Mesendoderm (in vitro differentiated cells): ENCODE measurements at regions not wholly inside any gene's neighbourhood (a gene's known extent, or its start where the extent isn't known, plus 50 kb on each side); places are given as distances from the start of the nearest gene placed in this dataset.
"Not testable (repeated sequence)": the region's sequence is repeated elsewhere in the genome, so short reads cannot be mapped to it uniquely, and the experiment has no call there.

Experiments used
- DNase-seq: peaks from one replicate; pipeline ENCODE4 v3.0.0; 2013
- H2AK5ac ChIP-seq: 2 replicates; pipeline ENCODE4 v1.6.1; 2013; ENCODE audit warnings: low read length, inconsistent platforms
- H2BK120ac ChIP-seq: 2 replicates; pipeline ENCODE4 v1.6.1; 2013; ENCODE audit warnings: low read depth, mild to moderate bottlenecking, low read length, moderate library complexity, mixed read lengths
- H2BK15ac ChIP-seq: replicated peaks from 2 replicates; pipeline ENCODE4 v1.6.1; 2013; ENCODE audit warnings: low read depth, mild to moderate bottlenecking, moderate library complexity
- H2BK5ac ChIP-seq: 2 replicates; pipeline ENCODE4 v1.6.1; 2013; ENCODE audit warnings: low read length, inconsistent platforms
- H3K18ac ChIP-seq: 2 replicates; pipeline ENCODE4 v1.6.1; 2013; ENCODE audit warnings: mild to moderate bottlenecking, low read length, mixed read lengths
- H3K23ac ChIP-seq: one replicate; pipeline ENCODE4 v1.6.1; 2013; ENCODE audit warnings: low read length
- H3K27ac ChIP-seq: 2 replicates; pipeline ENCODE4 v1.5.1; 2013; ENCODE audit warnings: low read depth, mild to moderate bottlenecking, inconsistent platforms, low read length, moderate library complexity
- H3K27me3 ChIP-seq: 2 replicates; pipeline ENCODE4 v1.6.1; 2013; ENCODE audit warnings: low read length, control low read depth, mild to moderate bottlenecking, inconsistent platforms; ENCODE audit not compliant: insufficient read depth, poor library complexity
- H3K36me3 ChIP-seq: 2 replicates; pipeline ENCODE4 v1.6.1; 2013; ENCODE audit warnings: low read length, inconsistent platforms; ENCODE audit not compliant: control insufficient read depth, insufficient read depth
- H3K4ac ChIP-seq: one replicate; pipeline ENCODE4 v1.6.1; 2013; ENCODE audit warnings: low read depth, mild to moderate bottlenecking, low read length, moderate library complexity
- H3K4me1 ChIP-seq: 2 replicates; pipeline ENCODE4 v1.6.1; 2013; ENCODE audit warnings: low read depth, low read length, inconsistent platforms; ENCODE audit not compliant: control insufficient read depth
- H3K4me2 ChIP-seq: 2 replicates; pipeline ENCODE4 v1.6.1; 2013; ENCODE audit warnings: low read length
- H3K4me3 ChIP-seq: 2 replicates; pipeline ENCODE4 v1.5.1; 2013; ENCODE audit warnings: mild to moderate bottlenecking, low read length
- H3K56ac ChIP-seq: one replicate; pipeline ENCODE4 v1.6.1; 2013; ENCODE audit warnings: low read length
- H3K79me1 ChIP-seq: 2 replicates; pipeline ENCODE4 v1.6.1; 2013; ENCODE audit warnings: low read length, inconsistent platforms
- H3K79me2 ChIP-seq: 2 replicates; pipeline ENCODE4 v1.6.1; 2013; ENCODE audit warnings: mild to moderate bottlenecking, low read length; ENCODE audit not compliant: control insufficient read depth, insufficient read depth
- H3K9ac ChIP-seq: 2 replicates; pipeline ENCODE4 v1.6.1; 2013; ENCODE audit warnings: low read length, inconsistent platforms
- H4K5ac ChIP-seq: one replicate; pipeline ENCODE4 v1.6.1; 2013; ENCODE audit warnings: low read length
- H4K8ac ChIP-seq: one replicate; pipeline ENCODE4 v1.6.1; 2013; ENCODE audit warnings: low read depth, mild to moderate bottlenecking, control low read depth, low read length, moderate library complexity
- WGBS: extraction: QIAGEN DNeasy Blood & Tissue Kit; methylation state at CpG from one replicate; pipeline ENCODE4 v1.1.7; 2013; ENCODE audit warnings: low lambda C conversion rate, missing lambda C conversion rate; ENCODE audit not compliant: insufficient coverage; ENCODE audit errors: extremely low coverage; 5-methylcytosine and 5-hydroxymethylcytosine counted together

DNA sequence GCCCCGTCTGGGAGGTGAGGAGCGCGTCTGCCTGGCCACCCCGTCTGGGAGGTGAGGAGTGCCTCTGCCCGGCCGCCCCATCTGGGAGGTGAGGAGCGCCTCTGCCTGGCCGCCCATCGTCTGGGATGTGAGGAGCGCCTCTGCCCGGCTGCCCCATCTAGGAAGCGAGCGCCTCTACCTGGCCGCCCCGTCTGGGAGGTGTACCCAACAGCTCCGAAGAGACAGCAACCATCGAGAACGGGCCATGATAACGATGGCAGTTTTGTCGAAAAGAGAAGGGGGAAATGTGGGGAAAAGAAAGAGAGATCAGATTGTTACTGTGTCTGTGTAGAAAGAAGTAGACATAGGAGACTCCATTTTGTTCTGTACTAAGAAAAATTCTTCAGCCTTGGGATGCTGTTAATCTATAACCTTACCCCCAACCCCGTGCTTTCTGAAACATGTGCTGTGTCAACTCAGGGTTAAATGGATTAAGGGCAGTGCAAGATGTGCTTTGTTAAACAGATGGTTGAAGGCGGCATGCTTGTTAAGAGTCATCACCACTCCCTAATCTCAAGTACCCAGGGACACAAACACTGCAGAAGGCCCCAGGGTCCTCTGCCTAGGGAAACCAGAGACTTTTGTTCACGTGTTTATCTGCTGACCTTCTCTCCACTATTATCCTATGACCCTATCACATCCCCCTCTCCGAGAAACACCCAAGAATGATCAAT is 137.0 kb upstream of the PALMD start:
- not testable (repeated sequence) for H2BK15ac ChIP-seq, H3K9ac ChIP-seq, H2AK5ac ChIP-seq, H3K79me1 ChIP-seq, H2BK120ac ChIP-seq, H3K4me1 ChIP-seq, H3K4me3 ChIP-seq, H3K4me2 ChIP-seq, H3K36me3 ChIP-seq, H3K4ac ChIP-seq, H4K5ac ChIP-seq, H2BK5ac ChIP-seq, H3K18ac ChIP-seq, H3K79me2 ChIP-seq, H3K56ac ChIP-seq, H4K8ac ChIP-seq, H3K27ac ChIP-seq, H3K27me3 ChIP-seq, H3K23ac ChIP-seq, DNase-seq
- WGBS = no CpG with 5 or more reads among the region's 24 CpGs

DNA sequence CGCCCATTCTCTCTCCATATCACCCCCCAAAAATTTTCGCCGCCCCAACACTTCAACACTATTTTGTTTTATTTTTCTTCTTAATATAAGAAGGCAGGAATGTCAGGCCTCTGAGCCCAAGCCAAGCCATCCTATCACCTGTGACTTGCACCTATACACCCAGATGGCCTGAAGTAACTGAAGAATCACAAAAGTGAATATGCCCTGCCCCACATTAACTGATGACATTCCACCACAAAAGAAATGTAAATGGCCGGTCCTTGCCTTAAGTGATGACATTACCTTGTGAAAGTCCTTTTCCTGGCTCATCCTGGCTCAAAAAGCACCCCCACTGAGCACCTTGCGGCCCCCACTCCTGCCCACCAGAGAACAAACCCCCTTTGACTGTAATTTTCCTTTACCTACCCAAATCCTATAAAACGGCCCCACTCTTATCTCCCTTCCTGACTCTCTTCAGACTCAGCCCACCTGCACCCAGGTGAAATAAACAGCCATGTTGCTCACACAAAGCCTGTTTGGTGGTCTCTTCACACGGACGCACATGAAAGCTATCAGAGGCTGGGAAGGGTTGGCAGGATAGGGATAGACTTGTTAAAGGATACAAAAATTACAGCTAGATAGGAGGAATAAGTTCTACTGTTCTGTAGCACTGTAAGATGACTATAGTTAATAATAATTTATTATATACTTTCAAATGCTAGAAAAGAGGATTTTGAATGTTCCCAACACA is 130.9 kb upstream of the PALMD start:
- not testable (repeated sequence) for H3K4me3 ChIP-seq, H2AK5ac ChIP-seq, H3K4ac ChIP-seq, H3K56ac ChIP-seq, H2BK15ac ChIP-seq, H3K27me3 ChIP-seq, H3K4me2 ChIP-seq, H2BK5ac ChIP-seq, H3K79me1 ChIP-seq, H4K8ac ChIP-seq, H3K4me1 ChIP-seq, DNase-seq, H2BK120ac ChIP-seq, H3K79me2 ChIP-seq, H3K36me3 ChIP-seq, H3K9ac ChIP-seq, H3K27ac ChIP-seq, H3K23ac ChIP-seq, H3K18ac ChIP-seq, H4K5ac ChIP-seq
- WGBS = no CpG with 5 or more reads among the region's 8 CpGs

DNA sequence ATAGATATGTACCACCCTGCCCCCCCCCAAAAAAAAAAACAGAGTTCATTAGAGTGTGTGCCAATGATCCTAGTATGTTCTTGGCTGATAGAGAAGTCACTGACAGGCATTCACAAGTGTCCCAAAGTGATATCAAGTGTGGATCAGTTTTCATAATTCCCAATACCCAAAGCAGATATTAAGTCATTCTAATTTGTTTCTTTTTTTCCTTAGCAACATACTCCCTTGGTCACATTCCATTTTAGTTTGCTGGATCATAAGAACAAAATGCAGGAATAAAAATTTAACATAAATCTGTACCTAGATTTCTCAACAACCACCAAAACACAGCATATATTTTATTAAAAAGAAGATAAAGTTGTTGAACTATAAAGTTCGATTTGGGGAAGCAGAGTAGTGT is 129.8 kb upstream of the PALMD start:
- H3K9ac ChIP-seq = no peak overlapping the region
- H3K4me2 ChIP-seq = no peak overlapping the region
- H2AK5ac ChIP-seq = no peak overlapping the region
- no peak overlapping the region for H2BK120ac ChIP-seq
- H3K4ac ChIP-seq = no peak overlapping the region
- no peak overlapping the region for H3K56ac ChIP-seq
- H3K27ac ChIP-seq = no peak overlapping the region
- H2BK15ac ChIP-seq = no peak overlapping the region
- H4K5ac ChIP-seq = no peak overlapping the region
- H3K79me1 ChIP-seq = no peaks in the 10 kb centered on the region
- H3K36me3 ChIP-seq = no peaks in the 10 kb centered on the region
- H2BK5ac ChIP-seq = no peak overlapping the region
- no peak overlapping the region for H4K8ac ChIP-seq
- H3K23ac ChIP-seq = no peak overlapping the region
- H3K4me1 ChIP-seq = no peaks in the 10 kb centered on the region
- WGBS = no CpG with 5 or more reads among the region's 1 CpG
- no peak for DNase-seq
- no peaks in the 10 kb centered on the region for H3K27me3 ChIP-seq
- H3K79me2 ChIP-seq = no peaks in the 10 kb centered on the region
- H3K18ac ChIP-seq = no peak overlapping the region
- no peak overlapping the region for H3K4me3 ChIP-seq

DNA sequence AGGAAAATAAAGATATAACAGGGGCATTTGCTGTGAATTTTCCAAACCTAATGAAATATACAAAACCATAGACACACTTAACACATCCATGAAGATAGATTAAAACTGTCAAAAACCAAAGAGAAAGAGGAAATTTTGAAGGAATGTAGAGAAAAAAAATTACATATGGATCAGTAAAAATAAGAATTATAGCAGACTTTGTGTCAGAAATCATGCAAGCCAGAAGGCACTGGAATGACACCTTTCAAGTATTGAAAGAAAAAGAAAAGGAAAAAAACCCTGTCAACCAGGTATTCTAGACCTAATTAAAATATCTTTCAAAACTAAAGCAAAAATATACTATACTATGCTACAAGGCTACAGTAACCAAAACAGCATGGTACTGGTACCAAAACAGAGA is 125.8 kb upstream of the PALMD start:
- no peaks in the 10 kb centered on the region for H3K27me3 ChIP-seq
- H3K79me2 ChIP-seq = no peaks in the 10 kb centered on the region
- no peak overlapping the region for H3K18ac ChIP-seq
- H3K4me3 ChIP-seq = no peak overlapping the region
- no peak overlapping the region for H3K27ac ChIP-seq
- no peak overlapping the region for H2BK120ac ChIP-seq
- no peak overlapping the region for H2BK5ac ChIP-seq
- no peaks in the 10 kb centered on the region for H3K4me1 ChIP-seq
- no peak overlapping the region for H2AK5ac ChIP-seq
- no peaks in the 10 kb centered on the region for H3K79me1 ChIP-seq
- no peak overlapping the region for H4K5ac ChIP-seq
- H3K9ac ChIP-seq = no peak overlapping the region
- H3K36me3 ChIP-seq = no peaks in the 10 kb centered on the region
- H4K8ac ChIP-seq = no peak overlapping the region
- H2BK15ac ChIP-seq = no peak overlapping the region
- no peak overlapping the region for H3K23ac ChIP-seq
- H3K56ac ChIP-seq = no peak overlapping the region
- DNase-seq = no peak
- no peak overlapping the region for H3K4ac ChIP-seq
- no peak overlapping the region for H3K4me2 ChIP-seq

DNA sequence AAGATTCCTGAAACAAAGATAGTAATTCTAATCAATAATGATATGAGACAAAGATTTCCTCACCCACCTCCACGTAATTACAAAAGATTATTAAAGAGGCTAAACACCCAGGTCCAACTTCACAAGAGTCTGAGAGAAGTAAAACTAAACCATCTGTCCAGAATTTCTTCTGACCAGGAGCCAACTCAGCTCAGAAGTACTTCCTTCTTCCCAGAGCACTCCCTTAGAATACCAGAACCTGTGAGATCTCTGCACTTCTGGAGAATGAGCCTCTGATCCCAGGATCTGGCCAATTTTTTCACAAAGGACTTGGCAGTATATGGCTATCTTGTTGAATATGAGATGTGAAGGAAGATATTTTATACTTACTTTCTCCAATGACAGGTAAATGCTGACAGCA is 120.6 kb upstream of the PALMD start:
- Histone ChIP-seq H3K79me1 (no peaks in the 10 kb centered on the region), H3K18ac (no peak overlapping the region), H3K56ac (no peak overlapping the region), H3K4me1 (no peaks in the 10 kb centered on the region), H3K79me2 (no peaks in the 10 kb centered on the region), H3K4ac (no peak overlapping the region), H2BK120ac (no peak overlapping the region), H3K36me3 (no peaks in the 10 kb centered on the region), H4K8ac (no peak overlapping the region), H3K27ac (no peak overlapping the region), H2AK5ac (no peak overlapping the region), H3K9ac (no peak overlapping the region), H4K5ac (no peak overlapping the region), H2BK15ac (no peak overlapping the region), H2BK5ac (no peak overlapping the region), H3K23ac (no peak overlapping the region), H3K4me2 (no peak overlapping the region), H3K4me3 (no peak overlapping the region), H3K27me3 (no peaks in the 10 kb centered on the region)
- DNase-seq = no peak
- WGBS = no CpG with 5 or more reads among the region's 1 CpG

DNA sequence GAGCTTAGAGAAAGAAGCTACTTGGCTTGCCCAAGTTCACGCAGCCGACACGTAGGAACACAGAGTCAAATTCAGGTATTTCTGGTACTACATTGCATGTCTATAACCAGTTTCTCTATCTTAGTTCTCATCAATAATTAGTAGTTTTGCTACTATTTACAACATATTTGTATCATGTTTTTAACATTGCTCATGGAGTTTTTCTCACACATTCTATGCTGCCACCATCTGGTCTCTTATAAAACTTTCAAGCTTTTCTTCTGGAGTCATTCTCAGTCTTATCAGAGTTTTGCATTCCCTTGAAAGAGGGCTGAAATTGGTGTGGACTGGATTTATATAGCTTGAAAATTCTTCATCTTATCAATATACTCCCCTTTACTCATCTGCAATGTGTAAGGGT is 118.8 kb upstream of the PALMD start:
- H2BK120ac ChIP-seq = no peak overlapping the region
- H3K18ac ChIP-seq = no peak overlapping the region
- WGBS = no CpG with 5 or more reads among the region's 3 CpGs
- H3K4ac ChIP-seq = no peak overlapping the region
- no peak overlapping the region for H3K4me3 ChIP-seq
- no peak overlapping the region for H3K4me2 ChIP-seq
- no peak overlapping the region for H3K56ac ChIP-seq
- peak; percentile 25 for DNase-seq
- no peaks in the 10 kb centered on the region for H3K36me3 ChIP-seq
- no peak overlapping the region for H3K23ac ChIP-seq
- no peak overlapping the region for H2AK5ac ChIP-seq
- no peaks in the 10 kb centered on the region for H3K79me2 ChIP-seq
- no peak overlapping the region for H3K9ac ChIP-seq
- H2BK15ac ChIP-seq = no peak overlapping the region
- no peak overlapping the region for H4K8ac ChIP-seq
- H2BK5ac ChIP-seq = no peak overlapping the region
- no peaks in the 10 kb centered on the region for H3K27me3 ChIP-seq
- H4K5ac ChIP-seq = no peak overlapping the region
- no peaks in the 10 kb centered on the region for H3K4me1 ChIP-seq
- no peak overlapping the region for H3K27ac ChIP-seq
- no peaks in the 10 kb centered on the region for H3K79me1 ChIP-seq
